ENCODE measurements at regions not wholly inside any gene's neighbourhood (a gene's known extent, or its start where the extent isn't known, plus 50 kb on each side); places are given as distances from the start of the nearest gene placed in this dataset.
"Not testable (repeated sequence)": the region's sequence is repeated elsewhere in the genome, so short reads cannot be mapped to it uniquely, and the experiment has no call there.

GRCh38 chr16:86225905-86226371 lies 284.4 kb upstream of the FOXF1 start:
- no peak overlapping the region for H3K27ac Mint-ChIP-seq
- H3K4me3 Mint-ChIP-seq = no peak overlapping the region
- H3K36me3 Mint-ChIP-seq = no peaks in the 10 kb centered on the region
- H3K27me3 Mint-ChIP-seq = peaks cover 27 to 30% of the 10 kb centered on the region in 2 donors
- ATAC-seq (replicated peaks) = no peak
- DNase-seq = no peak
- H3K9me3 Mint-ChIP-seq = no peaks in the 10 kb centered on the region
- H3K4me1 Mint-ChIP-seq = no peaks in the 10 kb centered on the region

GRCh38 chr16:86227041-86227440 lies 283.3 kb upstream of the FOXF1 start:
- no peaks in the 10 kb centered on the region for H3K9me3 Mint-ChIP-seq
- H3K27me3 Mint-ChIP-seq = peaks cover 28 to 32% of the 10 kb centered on the region in 2 donors
- H3K4me1 Mint-ChIP-seq = no peaks in the 10 kb centered on the region
- H3K36me3 Mint-ChIP-seq = no peaks in the 10 kb centered on the region
- ATAC-seq (replicated peaks) (no peak), DNase-seq (no peak)
- H3K4me3 Mint-ChIP-seq = no peak overlapping the region
- no peak overlapping the region for H3K27ac Mint-ChIP-seq

GRCh38 chr16:86227801-86228200 lies 282.5 kb upstream of the FOXF1 start:
- peaks cover 26 to 34% of the 10 kb centered on the region in 2 donors for H3K27me3 Mint-ChIP-seq
- DNase-seq (no peak), ATAC-seq (replicated peaks) (no peak)
- H3K36me3 Mint-ChIP-seq = no peaks in the 10 kb centered on the region
- no peak overlapping the region for H3K27ac Mint-ChIP-seq
- no peak overlapping the region for H3K4me3 Mint-ChIP-seq
- no peaks in the 10 kb centered on the region for H3K9me3 Mint-ChIP-seq
- H3K4me1 Mint-ChIP-seq = no peaks in the 10 kb centered on the region

GRCh38 chr16:86228713-86229112 lies 281.6 kb upstream of the FOXF1 start:
- Mint-ChIP-seq H3K36me3 (no peaks in the 10 kb centered on the region), H3K27me3 (peaks cover 26 to 34% of the 10 kb centered on the region in 2 donors), H3K9me3 (no peaks in the 10 kb centered on the region), H3K4me3 (no peak overlapping the region), H3K4me1 (no peaks in the 10 kb centered on the region), H3K27ac (no peak overlapping the region)
- ATAC-seq (replicated peaks) (no peak), DNase-seq (no peak)

GRCh38 chr16:86229283-86229682 lies 281.0 kb upstream of the FOXF1 start:
- Mint-ChIP-seq H3K4me1 (no peaks in the 10 kb centered on the region), H3K27ac (no peak overlapping the region), H3K9me3 (no peaks in the 10 kb centered on the region), H3K4me3 (no peak overlapping the region), H3K27me3 (peaks cover 26 to 34% of the 10 kb centered on the region in 2 donors), H3K36me3 (no peaks in the 10 kb centered on the region)
- DNase-seq = no peak
- ATAC-seq (replicated peaks) = no peak

GRCh38 chr16:86229866-86230656 lies 280.3 kb upstream of the FOXF1 start:
- no peaks in the 10 kb centered on the region for H3K36me3 Mint-ChIP-seq
- no peaks in the 10 kb centered on the region for H3K9me3 Mint-ChIP-seq

GRCh38 chr16:86231321-86231995 lies 278.9 kb upstream of the FOXF1 start:
- peaks cover 22 to 34% of the 10 kb centered on the region in 2 donors for H3K27me3 Mint-ChIP-seq
- no peak for ATAC-seq (replicated peaks)
- H3K36me3 Mint-ChIP-seq = no peaks in the 10 kb centered on the region
- no peak overlapping the region for H3K4me3 Mint-ChIP-seq
- DNase-seq = no peak
- no peak overlapping the region for H3K27ac Mint-ChIP-seq
- no peaks in the 10 kb centered on the region for H3K9me3 Mint-ChIP-seq
- no peaks in the 10 kb centered on the region for H3K4me1 Mint-ChIP-seq

More at GRCh38 chr16:86229866-86230656, 280.3 kb upstream of the FOXF1 start:
- no peaks in the 10 kb centered on the region for H3K4me1 Mint-ChIP-seq
- no peak overlapping the region for H3K27ac Mint-ChIP-seq
- ATAC-seq (replicated peaks) = no peak
- no peak for DNase-seq
- no peak overlapping the region for H3K4me3 Mint-ChIP-seq
- H3K27me3 Mint-ChIP-seq = peaks cover 26 to 34% of the 10 kb centered on the region in 2 donors

GRCh38 chr16:86231996-86232350 lies 278.4 kb upstream of the FOXF1 start:
- Mint-ChIP-seq H3K36me3 (no peaks in the 10 kb centered on the region), H3K27ac (no peak overlapping the region), H3K4me1 (no peaks in the 10 kb centered on the region), H3K4me3 (no peak overlapping the region), H3K27me3 (peaks cover 19 to 32% of the 10 kb centered on the region in 2 donors), H3K9me3 (no peaks in the 10 kb centered on the region)
- ATAC-seq (replicated peaks) = no peak
- DNase-seq = no peak

- H3K36me3 Mint-ChIP-seq = no peaks in the 10 kb centered on the region
- ATAC-seq (replicated peaks) (no peak), DNase-seq (no peak)
- H3K4me1 Mint-ChIP-seq = no peaks in the 10 kb centered on the region
- no peaks in the 10 kb centered on the region for H3K9me3 Mint-ChIP-seq
- no peak overlapping the region for H3K27ac Mint-ChIP-seq
- peaks cover 19 to 27% of the 10 kb centered on the region in 2 donors for H3K27me3 Mint-ChIP-seq
- H3K4me3 Mint-ChIP-seq = no peak overlapping the region
Observed at GRCh38 chr16:86232496-86232895, 277.8 kb upstream of the FOXF1 start.

- peaks cover 19 to 22% of the 10 kb centered on the region in 2 donors for H3K27me3 Mint-ChIP-seq
- not testable (repeated sequence) for H3K9me3 Mint-ChIP-seq, DNase-seq
Observed at GRCh38 chr16:86233506-86233905, 276.8 kb upstream of the FOXF1 start.

GRCh38 chr16:86239381-86239780 lies 270.9 kb upstream of the FOXF1 start:
- DNase-seq = no peak

More at GRCh38 chr16:86233506-86233905, 276.8 kb upstream of the FOXF1 start:
- not testable (repeated sequence) for H3K4me3 Mint-ChIP-seq; H3K4me1 Mint-ChIP-seq; H3K27ac Mint-ChIP-seq; H3K36me3 Mint-ChIP-seq; ATAC-seq (replicated peaks)

GRCh38 chr16:86240716-86241363 lies 269.5 kb upstream of the FOXF1 start:
- no peak for ATAC-seq (replicated peaks)
- H3K4me1 Mint-ChIP-seq = no peaks in the 10 kb centered on the region

More at GRCh38 chr16:86239381-86239780, 270.9 kb upstream of the FOXF1 start:
- Mint-ChIP-seq H3K4me1 (no peaks in the 10 kb centered on the region), H3K27me3 (peaks cover 26 to 35% of the 10 kb centered on the region in 2 donors), H3K4me3 (no peak overlapping the region), H3K36me3 (no peaks in the 10 kb centered on the region), H3K9me3 (peaks cover 3 to 4% of the 10 kb centered on the region in 2 donors), H3K27ac (no peak overlapping the region)
- no peak for ATAC-seq (replicated peaks)

GRCh38 chr16:86241681-86242080 lies 268.6 kb upstream of the FOXF1 start:
- DNase-seq (no peak), ATAC-seq (replicated peaks) (no peak)
- Mint-ChIP-seq H3K27ac (no peak overlapping the region), H3K9me3 (peaks cover 3 to 8% of the 10 kb centered on the region in 2 donors), H3K4me3 (no peak overlapping the region), H3K36me3 (no peaks in the 10 kb centered on the region), H3K4me1 (no peaks in the 10 kb centered on the region), H3K27me3 (peaks cover 31 to 41% of the 10 kb centered on the region in 2 donors)

More at GRCh38 chr16:86240716-86241363, 269.5 kb upstream of the FOXF1 start:
- H3K36me3 Mint-ChIP-seq = no peaks in the 10 kb centered on the region
- H3K27me3 Mint-ChIP-seq = peaks cover 29 to 41% of the 10 kb centered on the region in 2 donors
- H3K4me3 Mint-ChIP-seq = no peak overlapping the region
- H3K27ac Mint-ChIP-seq = no peak overlapping the region
- DNase-seq = no peak
- peaks cover 3 to 8% of the 10 kb centered on the region in 2 donors for H3K9me3 Mint-ChIP-seq

GRCh38 chr16:86242244-86243122 lies 267.8 kb upstream of the FOXF1 start:
- H3K4me1 Mint-ChIP-seq = no peaks in the 10 kb centered on the region
- H3K9me3 Mint-ChIP-seq = peaks cover 3 to 8% of the 10 kb centered on the region in 2 donors
- H3K27ac Mint-ChIP-seq = no peak overlapping the region
- no peaks in the 10 kb centered on the region for H3K36me3 Mint-ChIP-seq
- H3K4me3 Mint-ChIP-seq = no peak overlapping the region
- DNase-seq (no peak), ATAC-seq (replicated peaks) (no peak)
- peaks cover 34 to 41% of the 10 kb centered on the region in 2 donors for H3K27me3 Mint-ChIP-seq

Measured in stimulated activated naive B cell treated with anti-CD40 and anti-IgM and Interleukin-4, amounts not matched to agents 10 μg/mL and 1 μg/mL and 100 μg/mL, for 72 hours (primary cell).